ENCODE measurements at regions not wholly inside any gene's neighbourhood (a gene's known extent, or its start where the extent isn't known, plus 50 kb on each side); places are given as distances from the start of the nearest gene placed in this dataset.

GRCh38 chr3:189058071-189058470, 113.7 kb upstream of the TPRG1 start:
- POLR2A ChIA-PET = no interaction called here
- in situ Hi-C loops (cut with HindIII; ENCODE audit: low pct_unique_long_range_greater_than_20kb, low sequenced_read_pairs) = no loop called here

GRCh38 chr3:189070965-189071364, 100.8 kb upstream of the TPRG1 start:
- no peak overlapping the region for H3K4me3 ChIP-seq (ENCODE audit: low read depth in 2 of 2, low read length in 2 of 2)
- intact Hi-C loops (cut with micrococcal nuclease; ENCODE audit: unreplicated experiment) (no loop called here), in situ Hi-C loops (cut with HindIII; ENCODE audit: low pct_unique_long_range_greater_than_20kb, low sequenced_read_pairs) (no loop called here)
- H3K36me3 ChIP-seq (ENCODE audit: control insufficient read depth, insufficient read depth, low read length) = no peaks in the 10 kb centered on the region
- no peaks in the 10 kb centered on the region for H3K9me3 ChIP-seq (ENCODE audit: control insufficient read depth, insufficient read depth, low read depth, low read length)
- no TSS peak for BruUV-seq (replicated peaks)
- ChIA-PET CTCF (no interaction called here), POLR2A (interaction anchor here (0.6 to 0.7 kb wide), 2 partner anchors 175 to 1327 kb away, joined by 3 to 4 read pairs; no protein-coding TSS in a partner anchor)
- TF ChIP-seq TCF7L2 (IDR thresholded peaks at IDR 0.05; ENCODE audit: low read depth, low read length) = no peak
- no peak for TF ChIP-seq CTCF (IDR thresholded peaks at IDR 0.05)
- TF ChIP-seq SIN3A (IDR thresholded peaks at IDR 0.05; ENCODE audit: borderline replicate concordance, insufficient read depth, low read depth, low read length) = no peak
- TF ChIP-seq REST (IDR thresholded peaks at IDR 0.05; ENCODE audit: insufficient read depth in 1 of 2, low read depth in 2 of 2, low read length in 1 of 2) = no peak
- TF ChIP-seq POLR2AphosphoS5 (IDR thresholded peaks at IDR 0.05; ENCODE audit: low read depth, low read length) = no peak
- no peaks in the 10 kb centered on the region for H3K27me3 ChIP-seq (ENCODE audit: control insufficient read depth, insufficient read depth, low read length)
- DNase-seq (ENCODE audit: low read depth, low spot score) (no peak), ATAC-seq (no peak)
- H3K27ac ChIP-seq (ENCODE audit: low read length) = no peak overlapping the region
- H3K4me1 ChIP-seq (ENCODE audit: control insufficient read depth, insufficient read depth, low read length) = no peaks in the 10 kb centered on the region

More at GRCh38 chr3:189058071-189058470, 113.7 kb upstream of the TPRG1 start:
- DNase-seq (ENCODE audit: low read depth, low spot score) (no peak), ATAC-seq (no peak)
- TF ChIP-seq REST (IDR thresholded peaks at IDR 0.05; ENCODE audit: insufficient read depth in 1 of 2, low read depth in 2 of 2, low read length in 1 of 2) (no peak), SIN3A (IDR thresholded peaks at IDR 0.05; ENCODE audit: borderline replicate concordance, insufficient read depth, low read depth, low read length) (no peak), CTCF (IDR thresholded peaks at IDR 0.05) (no peak), POLR2AphosphoS5 (IDR thresholded peaks at IDR 0.05; ENCODE audit: low read depth, low read length) (no peak), TCF7L2 (IDR thresholded peaks at IDR 0.05; ENCODE audit: low read depth, low read length) (no peak)
- Histone ChIP-seq H3K36me3 (ENCODE audit: control insufficient read depth, insufficient read depth, low read length) (no peaks in the 10 kb centered on the region), H3K4me3 (ENCODE audit: low read depth in 2 of 2, low read length in 2 of 2) (no peak overlapping the region), H3K27ac (ENCODE audit: low read length) (no peak overlapping the region), H3K27me3 (ENCODE audit: control insufficient read depth, insufficient read depth, low read length) (no peaks in the 10 kb centered on the region; the same call in 1 of the 2 replicates), H3K4me1 (ENCODE audit: control insufficient read depth, insufficient read depth, low read length) (no peaks in the 10 kb centered on the region), H3K9me3 (ENCODE audit: control insufficient read depth, insufficient read depth, low read depth, low read length) (no peaks in the 10 kb centered on the region; the same call in 1 of the 2 replicates)
- no TSS peak for BruUV-seq (replicated peaks)
- intact Hi-C loops (cut with micrococcal nuclease; ENCODE audit: unreplicated experiment) = no loop called here
- CTCF ChIA-PET = no interaction called here
